IMR-90 (cell line): ENCODE measurements at regions not wholly inside any gene's neighbourhood (a gene's known extent, or its start where the extent isn't known, plus 50 kb on each side); places are given as distances from the start of the nearest gene placed in this dataset.

Experiments
- ATAC-seq: fragments of 200-7000 bp; cut with Tn5 transposase; 2 replicates; pipeline ENCODE4 v1.9.1; 2020; ENCODE audit warnings: low read depth, mild to moderate bottlenecking, moderate library complexity
- BruUV-seq: library from RNA; stranded (reverse); fragments of 400-500 nt; replicated peaks from 2 replicates; lab custom pipeline; 2021; lab: Mats Ljungman, UMichigan
- CTCF ChIA-PET: fragments of 300-600 bp; formaldehyde crosslinking; extraction: SDS; loops from one replicate; lab custom pipeline; 2021; ENCODE audit warnings: antibody characterized with exemption; lab: Yijun Ruan, JAX
- POLR2A ChIA-PET: fragments of 300-600 bp; sonication (Branson Sonifier 250); formaldehyde crosslinking; loops from one replicate; lab custom pipeline; 2022; ENCODE audit warnings: antibody characterized with exemption; ENCODE audit not compliant: unreplicated experiment; lab: Charles Lee
- DNase-seq: peaks from one replicate; pipeline ENCODE4 v3.0.0; 2013
- H2AFZ ChIP-seq: replicated peaks from 2 replicates; pipeline ENCODE3; 2013; ENCODE audit warnings: low read length, mild to moderate bottlenecking; ENCODE audit not compliant: poor library complexity
- H2AK5ac ChIP-seq: 2 replicates; pipeline ENCODE4 v1.6.1; 2013; ENCODE audit warnings: low read depth, low read length, inconsistent platforms
- H2AK9ac ChIP-seq: replicated peaks from 2 replicates; pipeline ENCODE3; 2013; ENCODE audit warnings: mild to moderate bottlenecking, low read depth, low read length, moderate library complexity; ENCODE audit not compliant: poor library complexity
- H2BK120ac ChIP-seq: 2 replicates; pipeline ENCODE4 v1.6.1; 2013; ENCODE audit warnings: low read depth, low read length, inconsistent platforms
- H2BK15ac ChIP-seq: 3 replicates; pipeline ENCODE4 v1.6.1; 2013; ENCODE audit warnings: low read depth, low read length, inconsistent platforms
- H2BK20ac ChIP-seq: 2 replicates; pipeline ENCODE4 v1.6.1; 2013; ENCODE audit warnings: low read depth, mild to moderate bottlenecking, inconsistent platforms, low read length, moderate library complexity
- H2BK5ac ChIP-seq: 2 replicates; pipeline ENCODE4 v1.6.1; 2013; ENCODE audit warnings: mild to moderate bottlenecking, low read depth, low read length, inconsistent platforms; ENCODE audit not compliant: poor library complexity, severe bottlenecking
- H3K14ac ChIP-seq: replicated peaks from 2 replicates; pipeline ENCODE4 v1.6.1; 2013; ENCODE audit warnings: low read depth, low read length, inconsistent platforms
- H3K18ac ChIP-seq: 2 replicates; pipeline ENCODE4 v1.6.1; 2013; ENCODE audit warnings: low read depth, low read length, control low read depth
- H3K23ac ChIP-seq: 2 replicates; pipeline ENCODE4 v1.6.1; 2013; ENCODE audit warnings: low read depth, low read length, inconsistent platforms
- H3K27ac ChIP-seq: 2 replicates; pipeline ENCODE4 v1.5.1; 2013; ENCODE audit warnings: mild to moderate bottlenecking, control low read depth, low read length; ENCODE audit not compliant: insufficient read depth
- H3K27me3 ChIP-seq: 2 replicates; pipeline ENCODE4 v1.6.1; 2013; ENCODE audit warnings: low read length; ENCODE audit not compliant: control insufficient read depth, insufficient read depth
- H3K36me3 ChIP-seq: 2 replicates; pipeline ENCODE4 v1.6.1; 2013; ENCODE audit warnings: low read length, mixed read lengths; ENCODE audit not compliant: control insufficient read depth, insufficient read depth
- H3K4ac ChIP-seq: 2 replicates; pipeline ENCODE4 v1.6.1; 2013; ENCODE audit warnings: low read depth, low read length, inconsistent platforms
- H3K4me1 ChIP-seq: 2 replicates; pipeline ENCODE4 v1.6.1; 2013; ENCODE audit warnings: low read length, mixed read lengths; ENCODE audit not compliant: control insufficient read depth, insufficient read depth
- H3K4me2 ChIP-seq: 2 replicates; pipeline ENCODE4 v1.6.1; 2013; ENCODE audit warnings: low read depth, mild to moderate bottlenecking, control low read depth, low read length, moderate library complexity
- H3K4me3 ChIP-seq: 2 replicates; pipeline ENCODE4 v1.5.1; 2013; ENCODE audit warnings: low read depth, mild to moderate bottlenecking, control low read depth, low read length, moderate library complexity; ENCODE audit not compliant: insufficient read depth
- H3K56ac ChIP-seq: 2 replicates; pipeline ENCODE4 v1.6.1; 2013; ENCODE audit warnings: low read length, inconsistent platforms; ENCODE audit not compliant: insufficient read depth; ENCODE audit errors: extremely low read depth
- H3K79me1 ChIP-seq, 2 experiments: 2 replicates each; pipeline ENCODE4 v1.6.1; 2013; ENCODE audit warnings: low read length in 2 of 2, inconsistent platforms in 1 of 2, low read depth in 1 of 2
- H3K9ac ChIP-seq: 2 replicates; pipeline ENCODE4 v1.6.1; 2013; ENCODE audit warnings: low read depth, low read length, control low read depth
- H3K9me1 ChIP-seq: 2 replicates; pipeline ENCODE4 v1.6.1; 2013; ENCODE audit warnings: low read length, inconsistent platforms; ENCODE audit not compliant: insufficient read depth
- H3K9me3 ChIP-seq: 2 replicates; pipeline ENCODE4 v1.6.1; 2013; ENCODE audit warnings: low read length; ENCODE audit not compliant: control insufficient read depth, insufficient read depth
- H4K20me1 ChIP-seq: 2 replicates; pipeline ENCODE4 v1.6.1; 2013; ENCODE audit warnings: low read length, inconsistent platforms; ENCODE audit not compliant: insufficient read depth
- H4K5ac ChIP-seq: 2 replicates; pipeline ENCODE4 v1.6.1; 2013; ENCODE audit warnings: mild to moderate bottlenecking, low read depth, low read length, control low read depth
- H4K8ac ChIP-seq, 2 experiments: 2 replicates each; pipeline ENCODE4 v1.6.1; 2013; ENCODE audit warnings: low read depth in 2 of 2, low read length in 2 of 2, control low read depth in 1 of 2, inconsistent platforms in 1 of 2
- H4K91ac ChIP-seq: 2 replicates; pipeline ENCODE4 v1.6.1; 2013; ENCODE audit warnings: low read depth, low read length, inconsistent platforms; ENCODE audit not compliant: insufficient read depth
- FOS ChIP-seq: fragments of 150-350 bp; IDR thresholded peaks from 2 replicates; pipeline ENCODE4 v1.6.1; 2016; ENCODE audit warnings: low read depth, low read length
- POLR2A ChIP-seq: IDR thresholded peaks from 2 replicates; pipeline ENCODE4 v1.6.1; 2012; ENCODE audit warnings: mild to moderate bottlenecking, low read depth, low read length
- WGBS, 2 experiments: methylation state at CpG; one replicate each; pipeline versions ENCODE4 v1.1.5 to v1.1.7; 2013; ENCODE audit warnings: missing lambda C conversion rate in 2 of 2; ENCODE audit not compliant: insufficient read length in 1 of 2; ENCODE audit errors: extremely low coverage in 2 of 2; 5-methylcytosine and 5-hydroxymethylcytosine counted together
- dilution Hi-C: fragments of 300-500 bp; cut with HindIII; formaldehyde crosslinking; loops from one replicate; pipeline ENCODE4 v1.14.3; 2018; ENCODE audit warnings: low sequenced_read_pairs; ENCODE audit not compliant: unreplicated experiment
- in situ Hi-C: fragments of 300-500 bp; cut with MboI; formaldehyde crosslinking; loops from 3 replicates; pipeline ENCODE4 v1.14.3; 2019; ENCODE audit warnings: low sequenced_read_pairs, inconsistent platforms, mixed read lengths
- intact Hi-C: fragments of 100-400 bp; cut with micrococcal nuclease; formaldehyde crosslinking; loops from 2 replicates; pipeline ENCODE4 v1.10.0; 2022

- WGBS, 2 experiments: no CpG with 5 or more reads among the region's 3 CpGs
- Histone ChIP-seq H4K20me1 (no peaks in the 10 kb centered on the region), H2BK20ac (no peak overlapping the region), H2BK120ac (no peak overlapping the region), H3K4me2 (no peak overlapping the region), H3K9ac (no peak overlapping the region), H3K36me3 (no peaks in the 10 kb centered on the region), H3K9me1 (no peaks in the 10 kb centered on the region), H2AK5ac (no peak overlapping the region), H3K23ac (no peak overlapping the region), H3K56ac (no peak overlapping the region), H3K27ac (no peak overlapping the region), H4K5ac (no peak overlapping the region), H3K14ac (no peak overlapping the region), H3K9me3 (peaks cover 3% of the 10 kb centered on the region; the same call in 1 of the 2 replicates), H4K8ac (no peak overlapping the region), H2AFZ (no peak overlapping the region), H3K27me3 (no peaks in the 10 kb centered on the region), H2BK15ac (no peak overlapping the region), H3K4me3 (no peak overlapping the region), H2BK5ac (no peak overlapping the region), H2AK9ac (no peak overlapping the region), H3K4ac (no peak overlapping the region), H4K91ac (no peak overlapping the region), H3K4me1 (no peaks in the 10 kb centered on the region), H3K79me1 (no peaks in the 10 kb centered on the region), H3K18ac (no peak overlapping the region)
- in situ Hi-C loops (no loop called here), dilution Hi-C loops (no loop called here), intact Hi-C loops (no loop called here)
- POLR2A ChIA-PET: no interaction called here
- BruUV-seq: no TSS peak
- ATAC-seq (no peak), DNase-seq (no peak)
- CTCF ChIA-PET: no interaction called here
- no peak for TF ChIP-seq FOS
- no peak for TF ChIP-seq POLR2A
Measured at GRCh38 chr2:129803871-129804270, 175.6 kb upstream of the RAB6C start.
